Activated T-helper 1 cell treated with Interleukin-2 at 50 U/mL for 16 hours (primary cell): ENCODE measurements at regions not wholly inside any gene's neighbourhood (a gene's known extent, or its start where the extent isn't known, plus 50 kb on each side); places are given as distances from the start of the nearest gene placed in this dataset.

Experiments
- DNase-seq: peaks from one replicate; pipeline ENCODE4 v3.0.0-alpha.2; 2020; ENCODE audit warnings: low read depth

- DNase-seq: no peak
These were observed 137.3 kb upstream of the ZNF507 start for GRCh38 chr19:32208060-32208459.

- no peak for DNase-seq
These were observed 126.0 kb upstream of the ZNF507 start for GRCh38 chr19:32219392-32219791.

- no peak for DNase-seq
These were observed 125.4 kb upstream of the ZNF507 start for GRCh38 chr19:32219881-32220472.

GRCh38 chr19:32220951-32221350 is 124.5 kb upstream of the ZNF507 start:
- no peak for DNase-seq

- DNase-seq: no peak
These were observed 122.9 kb upstream of the ZNF507 start for GRCh38 chr19:32222556-32222955.

- no peak for DNase-seq
These were observed 122.3 kb upstream of the ZNF507 start for GRCh38 chr19:32223106-32223505.

GRCh38 chr19:32223595-32224370 is 121.6 kb upstream of the ZNF507 start:
- DNase-seq: no peak

- DNase-seq: peak; percentile 36
These were observed 120.8 kb upstream of the ZNF507 start for GRCh38 chr19:32224371-32225244.

GRCh38 chr19:32227561-32228165 is 117.7 kb upstream of the ZNF507 start:
- DNase-seq: no peak

GRCh38 chr19:32230441-32230840 is 115.0 kb upstream of the ZNF507 start:
- DNase-seq: no peak

GRCh38 chr19:32231020-32231419 is 114.4 kb upstream of the ZNF507 start:
- DNase-seq: no peak

- DNase-seq: no peak
These were observed 113.7 kb upstream of the ZNF507 start for GRCh38 chr19:32231691-32232090.

- no peak for DNase-seq
These were observed 113.0 kb upstream of the ZNF507 start for GRCh38 chr19:32232449-32232848.

GRCh38 chr19:32233091-32233490 is 112.3 kb upstream of the ZNF507 start:
- DNase-seq: no peak

GRCh38 chr19:32233885-32234284 is 111.5 kb upstream of the ZNF507 start:
- no peak for DNase-seq

GRCh38 chr19:32234663-32235217 is 110.7 kb upstream of the ZNF507 start:
- DNase-seq: no peak

GRCh38 chr19:32238076-32238475 is 107.3 kb upstream of the ZNF507 start:
- no peak for DNase-seq

GRCh38 chr19:32240316-32240715 is 105.1 kb upstream of the ZNF507 start:
- DNase-seq: no peak

GRCh38 chr19:32241306-32241705 is 104.1 kb upstream of the ZNF507 start:
- no peak for DNase-seq

GRCh38 chr19:32241932-32242710 is 103.3 kb upstream of the ZNF507 start:
- DNase-seq: no peak

GRCh38 chr19:32246006-32246405 is 99.4 kb upstream of the ZNF507 start:
- no peak for DNase-seq
